Activated T-helper 17 cell treated with anti-CD3 and anti-CD28 coated beads, Interleukin-2, amount 50 U/mL, for 72 hours (primary cell): ENCODE measurements at regions not wholly inside any gene's neighbourhood (a gene's known extent, or its start where the extent isn't known, plus 50 kb on each side); places are given as distances from the start of the nearest gene placed in this dataset.
"Not testable (repeated sequence)": the region's sequence is repeated elsewhere in the genome, so short reads cannot be mapped to it uniquely, and the experiment has no call there.

Source experiments
- ATAC-seq: fragments of 150-1000 bp; cut with Tn5 transposase; replicated peaks from 2 replicates; pipeline ENCODE4 v1.10.0; 2021; ENCODE audit warnings: mild to moderate bottlenecking, moderate library complexity
- H3K27ac Mint-ChIP-seq: one replicate; pipeline ENCODE4 v1.8.0; 2022; ENCODE audit warnings: mixed read lengths
- H3K27me3 Mint-ChIP-seq: one replicate; pipeline ENCODE4 v1.8.0; 2022; ENCODE audit warnings: mixed read lengths
- H3K36me3 Mint-ChIP-seq: one replicate; pipeline ENCODE4 v1.8.0; 2022; ENCODE audit warnings: low read depth, mild to moderate bottlenecking, mixed read lengths
- H3K4me1 Mint-ChIP-seq: one replicate; pipeline ENCODE4 v1.8.0; 2022; ENCODE audit warnings: mixed read lengths
- H3K4me3 Mint-ChIP-seq: one replicate; pipeline ENCODE4 v1.8.0; 2022; ENCODE audit warnings: mild to moderate bottlenecking, mixed read lengths
- H3K9me3 Mint-ChIP-seq: one replicate; pipeline ENCODE4 v1.8.0; 2022; ENCODE audit warnings: mixed read lengths

- no peaks in the 10 kb centered on the region for H3K27me3 Mint-ChIP-seq
- peaks cover 8% of the 10 kb centered on the region for H3K9me3 Mint-ChIP-seq
- no peaks in the 10 kb centered on the region for H3K36me3 Mint-ChIP-seq
- no peak overlapping the region for H3K27ac Mint-ChIP-seq
- ATAC-seq, result no peak
- no peak overlapping the region for H3K4me3 Mint-ChIP-seq
- H3K4me1 Mint-ChIP-seq, result no peaks in the 10 kb centered on the region
Observed at GRCh38 chr12:127822809-127823411, 444.1 kb upstream of the TMEM132C start.

- no peak for ATAC-seq
- Mint-ChIP-seq H3K27me3 (no peaks in the 10 kb centered on the region), H3K4me3 (no peak overlapping the region), H3K9me3 (peaks cover 12% of the 10 kb centered on the region), H3K36me3 (no peaks in the 10 kb centered on the region), H3K27ac (no peak overlapping the region), H3K4me1 (no peaks in the 10 kb centered on the region)
Observed at GRCh38 chr12:127823801-127824200, 443.2 kb upstream of the TMEM132C start.

GRCh38 chr12:127829281-127830064, 437.5 kb upstream of the TMEM132C start:
- H3K4me1 Mint-ChIP-seq, result no peaks in the 10 kb centered on the region
- H3K4me3 Mint-ChIP-seq, result no peak overlapping the region
- no peaks in the 10 kb centered on the region for H3K27me3 Mint-ChIP-seq
- H3K9me3 Mint-ChIP-seq, result peaks cover 17% of the 10 kb centered on the region
- no peak for ATAC-seq
- no peak overlapping the region for H3K27ac Mint-ChIP-seq
- no peaks in the 10 kb centered on the region for H3K36me3 Mint-ChIP-seq

GRCh38 chr12:127830065-127830460, 436.9 kb upstream of the TMEM132C start:
- Mint-ChIP-seq H3K36me3 (no peaks in the 10 kb centered on the region), H3K27ac (no peak overlapping the region), H3K4me1 (no peaks in the 10 kb centered on the region), H3K27me3 (no peaks in the 10 kb centered on the region), H3K9me3 (peaks cover 20% of the 10 kb centered on the region), H3K4me3 (no peak overlapping the region)
- no peak for ATAC-seq

GRCh38 chr12:127830730-127831129, 436.2 kb upstream of the TMEM132C start:
- Mint-ChIP-seq H3K4me1 (no peaks in the 10 kb centered on the region), H3K27ac (no peak overlapping the region), H3K9me3 (peaks cover 15% of the 10 kb centered on the region), H3K4me3 (no peak overlapping the region), H3K27me3 (no peaks in the 10 kb centered on the region), H3K36me3 (no peaks in the 10 kb centered on the region)
- no peak for ATAC-seq

GRCh38 chr12:127832172-127832571, 434.8 kb upstream of the TMEM132C start:
- no peak for ATAC-seq

GRCh38 chr12:127836802-127837201, 430.2 kb upstream of the TMEM132C start:
- not testable (repeated sequence) for H3K4me3 Mint-ChIP-seq, H3K27me3 Mint-ChIP-seq, H3K27ac Mint-ChIP-seq, H3K36me3 Mint-ChIP-seq, ATAC-seq, H3K4me1 Mint-ChIP-seq
- H3K9me3 Mint-ChIP-seq, result peaks cover 15% of the 10 kb centered on the region

More at GRCh38 chr12:127832172-127832571, 434.8 kb upstream of the TMEM132C start:
- Mint-ChIP-seq H3K4me3 (no peak overlapping the region), H3K4me1 (no peaks in the 10 kb centered on the region), H3K9me3 (peaks cover 19% of the 10 kb centered on the region), H3K27ac (no peak overlapping the region), H3K27me3 (no peaks in the 10 kb centered on the region), H3K36me3 (no peaks in the 10 kb centered on the region)

GRCh38 chr12:127857661-127858060, 409.3 kb upstream of the TMEM132C start:
- H3K4me3 Mint-ChIP-seq, result no peak overlapping the region

GRCh38 chr12:127860536-127860935, 406.4 kb upstream of the TMEM132C start:
- Mint-ChIP-seq H3K4me3 (no peak overlapping the region), H3K36me3 (no peaks in the 10 kb centered on the region), H3K27me3 (no peaks in the 10 kb centered on the region), H3K27ac (no peak overlapping the region), H3K9me3 (peaks cover 11% of the 10 kb centered on the region), H3K4me1 (no peaks in the 10 kb centered on the region)
- ATAC-seq, result no peak

More at GRCh38 chr12:127857661-127858060, 409.3 kb upstream of the TMEM132C start:
- Mint-ChIP-seq H3K27me3 (no peaks in the 10 kb centered on the region), H3K36me3 (no peaks in the 10 kb centered on the region), H3K4me1 (no peaks in the 10 kb centered on the region), H3K27ac (no peak overlapping the region), H3K9me3 (peaks cover 6% of the 10 kb centered on the region)
- no peak for ATAC-seq

GRCh38 chr12:127861406-127861805, 405.6 kb upstream of the TMEM132C start:
- no peaks in the 10 kb centered on the region for H3K4me1 Mint-ChIP-seq
- H3K36me3 Mint-ChIP-seq, result no peaks in the 10 kb centered on the region
- H3K4me3 Mint-ChIP-seq, result no peak overlapping the region
- ATAC-seq, result no peak
- no peak overlapping the region for H3K27ac Mint-ChIP-seq
- no peaks in the 10 kb centered on the region for H3K27me3 Mint-ChIP-seq
- H3K9me3 Mint-ChIP-seq, result peaks cover 11% of the 10 kb centered on the region

GRCh38 chr12:127873306-127873705, 393.7 kb upstream of the TMEM132C start:
- Mint-ChIP-seq H3K27me3 (no peaks in the 10 kb centered on the region), H3K9me3 (peaks cover 7% of the 10 kb centered on the region), H3K36me3 (no peaks in the 10 kb centered on the region), H3K27ac (no peak overlapping the region), H3K4me3 (no peak overlapping the region), H3K4me1 (no peaks in the 10 kb centered on the region)
- no peak for ATAC-seq

- Mint-ChIP-seq H3K27ac (no peak overlapping the region), H3K27me3 (no peaks in the 10 kb centered on the region), H3K36me3 (no peaks in the 10 kb centered on the region), H3K4me1 (no peaks in the 10 kb centered on the region), H3K4me3 (no peak overlapping the region), H3K9me3 (peaks cover 14% of the 10 kb centered on the region)
- no peak for ATAC-seq
Observed at GRCh38 chr12:127881371-127882140, 385.4 kb upstream of the TMEM132C start.

GRCh38 chr12:127883013-127883412, 384.0 kb upstream of the TMEM132C start:
- no peak for ATAC-seq
- no peaks in the 10 kb centered on the region for H3K4me1 Mint-ChIP-seq
- no peak overlapping the region for H3K4me3 Mint-ChIP-seq
- H3K27ac Mint-ChIP-seq, result no peak overlapping the region
- no peaks in the 10 kb centered on the region for H3K27me3 Mint-ChIP-seq
- peaks cover 10% of the 10 kb centered on the region for H3K9me3 Mint-ChIP-seq
- no peaks in the 10 kb centered on the region for H3K36me3 Mint-ChIP-seq

- no peak for ATAC-seq
- Mint-ChIP-seq H3K36me3 (no peaks in the 10 kb centered on the region), H3K4me3 (no peak overlapping the region), H3K27me3 (no peaks in the 10 kb centered on the region), H3K27ac (no peak overlapping the region), H3K4me1 (no peaks in the 10 kb centered on the region), H3K9me3 (peaks cover 12% of the 10 kb centered on the region)
Observed at GRCh38 chr12:127885954-127886750, 380.8 kb upstream of the TMEM132C start.
